GM12874 (cell line): ENCODE measurements at regions not wholly inside any gene's neighbourhood (a gene's known extent, or its start where the extent isn't known, plus 50 kb on each side); places are given as distances from the start of the nearest gene placed in this dataset.

ENCODE experiments used
- CTCF ChIP-seq: IDR thresholded peaks from 2 replicates; pipeline ENCODE4 v1.5.1; 2011; ENCODE audit warnings: low read depth, mild to moderate bottlenecking, control low read depth, low read length, moderate library complexity; ENCODE audit not compliant: insufficient read depth

GRCh38 chr2:145185696-145186095 is 665.8 kb upstream of the ZEB2 start:
- no peak for TF ChIP-seq CTCF

GRCh38 chr2:145184741-145185651 is 665.1 kb upstream of the ZEB2 start:
- TF ChIP-seq CTCF, result no peak

- no peak for TF ChIP-seq CTCF
Measured at GRCh38 chr2:145169285-145169684, 649.4 kb upstream of the ZEB2 start.

- no peak for TF ChIP-seq CTCF
Measured at GRCh38 chr2:145168091-145168490, 648.2 kb upstream of the ZEB2 start.

GRCh38 chr2:145166731-145167302 is 646.9 kb upstream of the ZEB2 start:
- no peak for TF ChIP-seq CTCF

- TF ChIP-seq CTCF, result no peak
Measured at GRCh38 chr2:145161656-145162055, 641.7 kb upstream of the ZEB2 start.

- no peak for TF ChIP-seq CTCF
Measured at GRCh38 chr2:145160855-145161254, 640.9 kb upstream of the ZEB2 start.
